ENCODE measurements at regions not wholly inside any gene's neighbourhood (a gene's known extent, or its start where the extent isn't known, plus 50 kb on each side); places are given as distances from the start of the nearest gene placed in this dataset.

- no peak for DNase-seq (ENCODE audit: low spot score)
- no peak for TF ChIP-seq CTCF (IDR thresholded peaks at IDR 0.05)
- no peaks in the 10 kb centered on the region for H3K4me1 ChIP-seq
Measured at GRCh38 chr5:30194595-30194994, 998.9 kb upstream of the CDH6 start.

GRCh38 chr5:30183795-30184194 lies 1009.7 kb upstream of the CDH6 start:
- Histone ChIP-seq H3K4me1 (no peaks in the 10 kb centered on the region), H3K27me3 (no peaks in the 10 kb centered on the region), H3K9me3 (no peaks in the 10 kb centered on the region), H3K4me3 (no peak overlapping the region), H3K36me3 (no peaks in the 10 kb centered on the region), H3K27ac (no peak overlapping the region)
- TF ChIP-seq CTCF (IDR thresholded peaks at IDR 0.05), result no peak
- no peak for DNase-seq (ENCODE audit: low spot score)

More at GRCh38 chr5:30194595-30194994, 998.9 kb upstream of the CDH6 start:
- H3K27ac ChIP-seq, result no peak overlapping the region
- no peaks in the 10 kb centered on the region for H3K27me3 ChIP-seq
- peaks cover 0 to 9% of the 10 kb centered on the region in 2 donors for H3K9me3 ChIP-seq
- H3K36me3 ChIP-seq, result no peaks in the 10 kb centered on the region
- H3K4me3 ChIP-seq, result no peak overlapping the region

GRCh38 chr5:30156156-30156555 lies 1037.3 kb upstream of the CDH6 start:
- Histone ChIP-seq H3K4me3 (no peak overlapping the region), H3K4me1 (no peaks in the 10 kb centered on the region), H3K27me3 (no peaks in the 10 kb centered on the region), H3K27ac (no peak overlapping the region), H3K36me3 (no peaks in the 10 kb centered on the region), H3K9me3 (no peaks in the 10 kb centered on the region)
- TF ChIP-seq CTCF (IDR thresholded peaks at IDR 0.05), result no peak
- no peak for DNase-seq (ENCODE audit: low spot score)

- Histone ChIP-seq H3K9me3 (no peaks in the 10 kb centered on the region), H3K36me3 (no peaks in the 10 kb centered on the region), H3K27me3 (no peaks in the 10 kb centered on the region), H3K27ac (no peak overlapping the region), H3K4me3 (no peak overlapping the region), H3K4me1 (no peaks in the 10 kb centered on the region)
- DNase-seq (ENCODE audit: low spot score), result no peak
- TF ChIP-seq CTCF (IDR thresholded peaks at IDR 0.05), result no peak
Measured at GRCh38 chr5:30152431-30152830, 1041.1 kb upstream of the CDH6 start.

DNA sequence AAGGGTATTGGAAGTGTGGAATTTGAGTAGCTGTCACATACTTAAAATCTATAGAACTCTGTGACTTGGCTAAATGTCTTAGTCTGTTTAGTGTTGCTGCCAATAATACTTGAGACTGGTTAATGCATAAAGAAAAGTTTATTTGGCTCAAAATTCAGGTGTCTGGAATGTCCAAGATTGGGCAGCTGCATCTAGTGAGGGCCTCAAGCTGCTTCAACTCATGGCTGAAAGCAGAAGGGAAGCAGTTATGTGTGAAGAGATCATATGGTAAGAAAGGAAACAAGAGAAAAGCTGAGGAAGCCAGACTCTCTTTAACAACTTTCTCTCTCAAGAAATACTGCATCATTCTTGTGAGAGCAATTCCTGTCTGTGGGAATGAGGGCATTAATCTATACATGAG lies 1043.3 kb upstream of the CDH6 start:
- no peak for TF ChIP-seq CTCF (IDR thresholded peaks at IDR 0.05)
- Histone ChIP-seq H3K4me3 (no peak overlapping the region), H3K9me3 (no peaks in the 10 kb centered on the region), H3K4me1 (no peaks in the 10 kb centered on the region), H3K27me3 (no peaks in the 10 kb centered on the region), H3K36me3 (no peaks in the 10 kb centered on the region), H3K27ac (no peak overlapping the region)
- no peak for DNase-seq (ENCODE audit: low spot score)

- TF ChIP-seq CTCF (IDR thresholded peaks at IDR 0.05), result no peak
- H3K27ac ChIP-seq, result no peak overlapping the region
- H3K27me3 ChIP-seq, result no peaks in the 10 kb centered on the region
- H3K36me3 ChIP-seq, result no peaks in the 10 kb centered on the region
- H3K4me1 ChIP-seq, result no peaks in the 10 kb centered on the region
- no peak for DNase-seq (ENCODE audit: low spot score)
- no peaks in the 10 kb centered on the region for H3K9me3 ChIP-seq
- no peak overlapping the region for H3K4me3 ChIP-seq
Measured at GRCh38 chr5:30149526-30149925, 1044.0 kb upstream of the CDH6 start.
